ENCODE measurements at regions not wholly inside any gene's neighbourhood (a gene's known extent, or its start where the extent isn't known, plus 50 kb on each side); places are given as distances from the start of the nearest gene placed in this dataset.
A peak's percentile ranks its signal among the peaks of the same experiment; 100 is the strongest.

- Histone ChIP-seq H3K4me3 (no peak overlapping the region), H3K36me3 (no peaks in the 10 kb centered on the region), H3K4me1 (no peaks in the 10 kb centered on the region), H3K9me3 (no peaks in the 10 kb centered on the region), H3K27me3 (peaks cover 0 to 5% (median 0%) of the 10 kb centered on the region in 9 donors), H3K27ac (no peak overlapping the region)
- 62 to 70% (median 63%) methylated on average over 3 of the region's 3 CpGs for WGBS, 4 donors
- intact Hi-C loops (cut with DNase I), result no loop called here
- TF ChIP-seq CTCF (IDR thresholded peaks at IDR 0.05) (no peak), POLR2A (IDR thresholded peaks at IDR 0.05) (no peak)
- ATAC-seq (no peak), DNase-seq (no peak)
Observed at GRCh38 chr16:22757202-22757601, 56.8 kb upstream of the HS3ST2 start.

GRCh38 chr16:22762486-22762885, 51.5 kb upstream of the HS3ST2 start:
- no peaks in the 10 kb centered on the region for H3K36me3 ChIP-seq
- WGBS, 4 donors, result 78 to 90% (median 84%) methylated on average over 3 of the region's 3 CpGs
- intact Hi-C loops (cut with DNase I), result no loop called here

GRCh38 chr16:22763437-22764080, 50.4 kb upstream of the HS3ST2 start:
- H3K9me3 ChIP-seq, result peaks cover 0 to 7% (median 0%) of the 10 kb centered on the region in 12 donors
- ATAC-seq (peak in 2 of 4 donors; percentile 56 to 68), DNase-seq (no peak)
- WGBS, 4 donors, result 53 to 61% (median 57%) methylated on average over 6 to 7 of the region's 7 CpGs
- TF ChIP-seq POLR2A (IDR thresholded peaks at IDR 0.05), result no peak
- TF ChIP-seq CTCF (IDR thresholded peaks at IDR 0.05), result no peak
- no peaks in the 10 kb centered on the region for H3K36me3 ChIP-seq
- intact Hi-C loops (cut with DNase I), result no loop called here
- peak overlapping the region in 1 of 12 donors; percentile 67 for H3K27ac ChIP-seq
- H3K4me3 ChIP-seq, result no peak overlapping the region
- H3K4me1 ChIP-seq, result peaks cover 0 to 14% (median 0%) of the 10 kb centered on the region in 12 donors
- H3K27me3 ChIP-seq, result peaks cover 0 to under 1% (median 0%) of the 10 kb centered on the region in 9 donors

More at GRCh38 chr16:22762486-22762885, 51.5 kb upstream of the HS3ST2 start:
- peaks cover 0 to 14% (median 0%) of the 10 kb centered on the region in 12 donors for H3K4me1 ChIP-seq
- TF ChIP-seq POLR2A (IDR thresholded peaks at IDR 0.05) (no peak), CTCF (IDR thresholded peaks at IDR 0.05) (no peak)
- DNase-seq, result no peak
- H3K27ac ChIP-seq, result no peak overlapping the region
- no peak overlapping the region for H3K4me3 ChIP-seq
- ATAC-seq, result no peak
- peaks cover 0 to 7% (median 0%) of the 10 kb centered on the region in 12 donors for H3K9me3 ChIP-seq
- H3K27me3 ChIP-seq, result peaks cover 0 to 5% (median 0%) of the 10 kb centered on the region in 9 donors
